GM12878 (cell line): ENCODE measurements at regions not wholly inside any gene's neighbourhood (a gene's known extent, or its start where the extent isn't known, plus 50 kb on each side); places are given as distances from the start of the nearest gene placed in this dataset.

ENCODE experiments used
- ATAC-seq: fragments of 200-7000 bp; cut with Tn5 transposase; 3 replicates; pipeline ENCODE4 v1.9.1; 2020; ENCODE audit warnings: mild to moderate bottlenecking, moderate library complexity
- BruUV-seq: library from RNA; stranded (reverse); fragments of 400-500 nt; replicated peaks from 2 replicates; lab custom pipeline; 2021; lab: Mats Ljungman, UMichigan
- CTCF ChIA-PET: fragments of 300-600 bp; sonication (Branson Sonifier 250); formaldehyde crosslinking; extraction: SDS; loops from one replicate; lab custom pipeline; 2021; ENCODE audit warnings: inconsistent platforms; lab: Yijun Ruan, JAX
- POLR2A ChIA-PET: fragments of 350-600 bp; formaldehyde crosslinking; extraction: SDS; loops from one replicate; lab custom pipeline; 2021; ENCODE audit warnings: inconsistent platforms; lab: Charles Lee
- RAD21 ChIA-PET: fragments of 300-600 bp; sonication (Branson Sonifier 250); formaldehyde crosslinking; loops from one replicate; lab custom pipeline; 2023; ENCODE audit warnings: antibody characterized with exemption; ENCODE audit not compliant: unreplicated experiment; lab: Charles Lee
- SMC1A ChIA-PET: fragments of 300-600 bp; sonication (Branson Sonifier 250); formaldehyde crosslinking; loops from one replicate; lab custom pipeline; 2023; ENCODE audit not compliant: unreplicated experiment, uncharacterized antibody; lab: Charles Lee
- DNase-seq: peaks from one replicate; pipeline ENCODE4 v3.0.0-alpha.2; 2011; ENCODE audit warnings: low read depth, low spot score
- FAIRE-seq: peaks from 3 replicates; lab custom pipeline; 2011; peaks lifted over from hg19 to GRCh38; lab: Jason Lieb, UNC
- H2AFZ ChIP-seq: 2 replicates; pipeline ENCODE4 v1.6.0; 2011; ENCODE audit warnings: low read depth, low read length, control low read depth; ENCODE audit not compliant: control insufficient read depth
- H3K27ac ChIP-seq: 2 replicates; pipeline ENCODE4 v1.5.1; 2011; ENCODE audit warnings: control low read depth; ENCODE audit not compliant: control insufficient read depth, insufficient read depth
- H3K27me3 ChIP-seq, 2 experiments: replicated peaks in 1 of 2; 2 replicates each; pipeline versions ENCODE4 v1.6.0 to v1.6.1; 2011; ENCODE audit warnings: low read length in 1 of 2; ENCODE audit not compliant: control insufficient read depth in 2 of 2, insufficient read depth in 2 of 2
- H3K36me3 ChIP-seq, 2 experiments: 2 replicates each; pipeline ENCODE4 v1.5.1; 2011; ENCODE audit warnings: low read length in 1 of 2; ENCODE audit not compliant: control insufficient read depth in 2 of 2, insufficient read depth in 2 of 2
- H3K4me1 ChIP-seq: 2 replicates; pipeline ENCODE4 v1.6.1; 2011; ENCODE audit warnings: mild to moderate bottlenecking, low read length, moderate library complexity, mixed read lengths; ENCODE audit not compliant: control insufficient read depth, insufficient read depth
- H3K4me2 ChIP-seq: 2 replicates; pipeline ENCODE4 v1.6.0; 2011; ENCODE audit warnings: control low read depth; ENCODE audit not compliant: control insufficient read depth, insufficient read depth
- H3K4me3 ChIP-seq: fragments of 200-600 bp; sonication (generic); 2 replicates; pipeline ENCODE4 v1.5.1; 2016
- H3K79me2 ChIP-seq: 2 replicates; pipeline ENCODE4 v1.6.0; 2011; ENCODE audit warnings: low read length; ENCODE audit not compliant: control insufficient read depth, insufficient read depth
- H3K9ac ChIP-seq: 2 replicates; pipeline ENCODE4 v1.8.0; 2011; ENCODE audit warnings: low read length, control low read depth, mixed read lengths; ENCODE audit not compliant: control insufficient read depth, insufficient read depth
- H3K9me3 ChIP-seq: replicated peaks from 3 replicates; pipeline ENCODE4 v1.5.1; 2011; ENCODE audit warnings: mild to moderate bottlenecking, low read length; ENCODE audit not compliant: control insufficient read depth, insufficient read depth
- H4K20me1 ChIP-seq: 2 replicates; pipeline ENCODE4 v1.6.0; 2011; ENCODE audit not compliant: control insufficient read depth, insufficient read depth
- BACH1 ChIP-seq: fragments of 450-650 bp; IDR thresholded peaks from 2 replicates; pipeline ENCODE4 v1.6.1; 2017; ENCODE audit warnings: mild to moderate bottlenecking, borderline replicate concordance
- BCLAF1 ChIP-seq: fragments of 450-650 bp; IDR thresholded peaks from 2 replicates; pipeline ENCODE4 v1.6.1; 2017; ENCODE audit warnings: antibody characterized with exemption, mild to moderate bottlenecking, moderate library complexity
- BRCA1 ChIP-seq: IDR thresholded peaks from 2 replicates; pipeline ENCODE4 v1.6.1; 2011; ENCODE audit warnings: low read depth, low read length, improper control_type of control experiment
- CHD4 ChIP-seq: fragments of 200-600 bp; sonication (generic); IDR thresholded peaks from 2 replicates; pipeline ENCODE4 v1.6.1; 2016; ENCODE audit warnings: mild to moderate bottlenecking
- E2F8 ChIP-seq: fragments of 450-650 bp; IDR thresholded peaks from 2 replicates; pipeline ENCODE4 v1.6.1; 2018; ENCODE audit warnings: mild to moderate bottlenecking, low read depth, moderate library complexity; ENCODE audit not compliant: partially characterized antibody
- FOXM1 ChIP-seq: IDR thresholded peaks from 2 replicates; pipeline ENCODE4 v1.6.1; 2012; ENCODE audit warnings: low read depth, mild to moderate bottlenecking, inconsistent platforms, low read length, moderate library complexity
- MYC ChIP-seq: IDR thresholded peaks from 2 replicates; pipeline ENCODE4 v1.6.1; 2011; ENCODE audit warnings: mild to moderate bottlenecking, low read length, moderate library complexity, inconsistent platforms; ENCODE audit not compliant: insufficient read depth, insufficient replicate concordance, insufficient read length, severe bottlenecking
- RBBP5 ChIP-seq: fragments of 200-600 bp; sonication (generic); conservative IDR thresholded peaks from 2 replicates; pipeline ENCODE4 v1.6.1; 2016
- RCOR1 ChIP-seq: conservative IDR thresholded peaks from 2 replicates; pipeline ENCODE4 v1.6.1; 2012; ENCODE audit warnings: low read depth, low read length, improper control_type of control experiment
- STAT1 ChIP-seq: fragments of 450-650 bp; conservative IDR thresholded peaks from 2 replicates; pipeline ENCODE4 v1.6.1; 2014; ENCODE audit warnings: antibody characterized with exemption, mild to moderate bottlenecking
- STAT3 ChIP-seq: IDR thresholded peaks from 2 replicates; pipeline ENCODE4 v1.6.1; 2011; ENCODE audit warnings: low read depth, low read length, improper control_type of control experiment
- TCF3 ChIP-seq: IDR thresholded peaks from 2 replicates; pipeline ENCODE4 v1.6.1; 2012; ENCODE audit warnings: low read depth, mild to moderate bottlenecking, low read length, borderline replicate concordance; ENCODE audit not compliant: insufficient read depth
- YBX1 ChIP-seq: fragments of 450-650 bp; IDR thresholded peaks from 2 replicates; pipeline ENCODE4 v1.6.1; 2016; ENCODE audit warnings: antibody characterized with exemption
- ZBED1 ChIP-seq: IDR thresholded peaks from 2 replicates; pipeline ENCODE4 v1.6.1; 2016; ENCODE audit warnings: borderline replicate concordance
- WGBS: methylation state at CpG from one replicate; pipeline ENCODE4 v1.1.6; 2016; ENCODE audit warnings: low lambda C conversion rate; ENCODE audit not compliant: insufficient replicate concordance, insufficient coverage; ENCODE audit errors: missing lambda C conversion rate; 5-methylcytosine and 5-hydroxymethylcytosine counted together
- in situ Hi-C: fragments of 300-500 bp; cut with MboI; formaldehyde crosslinking; loops from 9 replicates; pipeline ENCODE4 v1.14.3; 2018; ENCODE audit warnings: mixed read lengths
- intact Hi-C: fragments of 100-400 bp; cut with micrococcal nuclease; formaldehyde crosslinking; loops from one replicate; pipeline ENCODE4 v1.14.2; 2022; ENCODE audit not compliant: unreplicated experiment
- TF ChIP-seq, protein P1 (sequence below): fragments of 450-650 bp; IDR thresholded peaks from 2 replicates; pipeline ENCODE4 v1.6.1; 2017; ENCODE audit warnings: mild to moderate bottlenecking

DNA sequence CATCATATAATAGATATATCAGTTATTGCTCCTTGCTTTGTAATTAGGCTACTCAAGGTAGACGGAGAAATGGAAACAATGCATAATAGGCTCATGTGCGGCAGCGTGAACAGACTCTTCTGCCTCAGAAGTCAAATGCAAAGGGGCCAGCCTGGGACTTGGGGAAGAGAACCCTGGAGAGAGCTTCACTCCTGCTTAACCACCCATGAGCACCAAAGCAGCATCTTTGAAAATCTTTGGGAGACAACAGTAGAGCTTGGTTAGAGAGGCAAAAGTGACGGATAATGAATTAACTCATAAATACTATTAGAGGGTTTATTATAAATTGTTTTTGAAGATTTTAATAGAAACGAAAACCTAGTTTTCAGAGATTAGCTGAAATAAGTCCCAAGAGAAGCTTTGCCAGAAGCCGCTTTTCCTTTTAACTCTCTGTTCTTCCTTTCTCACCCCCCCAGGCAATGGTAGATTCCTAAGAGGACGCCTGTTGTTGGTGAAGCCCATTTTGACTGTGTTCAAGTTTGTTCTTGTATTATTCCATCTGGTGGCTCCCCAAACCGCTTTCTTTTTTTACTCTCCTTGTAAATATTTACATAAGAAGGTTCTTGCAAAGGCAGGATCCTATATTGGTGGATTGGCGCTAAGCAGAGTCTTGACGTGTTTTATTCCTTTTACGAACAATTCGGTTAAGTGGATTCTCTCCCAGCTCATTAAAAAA, 196.0 kb upstream of the TPRG1 start:
- ATAC-seq (no peak), FAIRE-seq (no peak), DNase-seq (no peak)
- no peaks in the 10 kb centered on the region for H4K20me1 ChIP-seq
- H3K9me3 ChIP-seq: no peaks in the 10 kb centered on the region
- 52% methylated on average over 12 of the region's 12 CpGs for WGBS
- ChIA-PET RAD21 (no interaction called here), SMC1A (interaction anchor here (0.6 to 1.2 kb wide), 2 partner anchors 20 to 1232 kb away, joined by 3 read pairs; no protein-coding TSS in a partner anchor), POLR2A (no interaction called here), CTCF (interaction anchor here (0.6 kb wide), 1 partner anchor 1725 kb away, joined by 3 read pairs; no protein-coding TSS in a partner anchor)
- H2AFZ ChIP-seq: no peak overlapping the region
- no peaks in the 10 kb centered on the region for H3K36me3 ChIP-seq
- intact Hi-C loops (no loop called here), in situ Hi-C loops (no loop called here)
- no peaks in the 10 kb centered on the region for H3K79me2 ChIP-seq
- H3K9ac ChIP-seq: no peak overlapping the region
- TF ChIP-seq RCOR1 (no peak), STAT3 (no peak), CHD4 (no peak), FOXM1 (no peak), ZBED1 (no peak), BCLAF1 (no peak), BACH1 (no peak), E2F8 (no peak), YBX1 (no peak), RBBP5 (no peak), MYC (no peak), STAT1 (no peak), BRCA1 (no peak), TCF3 (no peak)
- TF ChIP-seq, protein P1, sequence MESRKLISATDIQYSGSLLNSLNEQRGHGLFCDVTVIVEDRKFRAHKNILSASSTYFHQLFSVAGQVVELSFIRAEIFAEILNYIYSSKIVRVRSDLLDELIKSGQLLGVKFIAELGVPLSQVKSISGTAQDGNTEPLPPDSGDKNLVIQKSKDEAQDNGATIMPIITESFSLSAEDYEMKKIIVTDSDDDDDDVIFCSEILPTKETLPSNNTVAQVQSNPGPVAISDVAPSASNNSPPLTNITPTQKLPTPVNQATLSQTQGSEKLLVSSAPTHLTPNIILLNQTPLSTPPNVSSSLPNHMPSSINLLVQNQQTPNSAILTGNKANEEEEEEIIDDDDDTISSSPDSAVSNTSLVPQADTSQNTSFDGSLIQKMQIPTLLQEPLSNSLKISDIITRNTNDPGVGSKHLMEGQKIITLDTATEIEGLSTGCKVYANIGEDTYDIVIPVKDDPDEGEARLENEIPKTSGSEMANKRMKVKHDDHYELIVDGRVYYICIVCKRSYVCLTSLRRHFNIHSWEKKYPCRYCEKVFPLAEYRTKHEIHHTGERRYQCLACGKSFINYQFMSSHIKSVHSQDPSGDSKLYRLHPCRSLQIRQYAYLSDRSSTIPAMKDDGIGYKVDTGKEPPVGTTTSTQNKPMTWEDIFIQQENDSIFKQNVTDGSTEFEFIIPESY: no peak
- no peaks in the 10 kb centered on the region for H3K4me1 ChIP-seq
- no peak overlapping the region for H3K4me2 ChIP-seq
- H3K27ac ChIP-seq: no peak overlapping the region
- peaks cover 0 to 10% of the 10 kb centered on the region in 2 experiments; a peak in 1 of 4 replicates for H3K27me3 ChIP-seq
- BruUV-seq: no TSS peak
- H3K4me3 ChIP-seq: no peak overlapping the region
